ENCODE measurements at regions not wholly inside any gene's neighbourhood (a gene's known extent, or its start where the extent isn't known, plus 50 kb on each side); places are given as distances from the start of the nearest gene placed in this dataset.

GRCh38 chr3:150067561-150067960, 96.9 kb upstream of the PFN2 start:
- no peak for DNase-seq (ENCODE audit: low read depth)

- no peak for DNase-seq (ENCODE audit: low read depth)
Measured at GRCh38 chr3:150064971-150065370, 94.3 kb upstream of the PFN2 start.

GRCh38 chr3:150063237-150063636, 92.5 kb upstream of the PFN2 start:
- no peak for DNase-seq (ENCODE audit: low read depth)

- no peak for DNase-seq (ENCODE audit: low read depth)
Measured at GRCh38 chr3:150062492-150062891, 91.8 kb upstream of the PFN2 start.

- DNase-seq (ENCODE audit: low read depth) = no peak
Measured at GRCh38 chr3:150061288-150062024, 90.8 kb upstream of the PFN2 start.

- no peak for DNase-seq (ENCODE audit: low read depth)
Measured at GRCh38 chr3:150059729-150060128, 89.0 kb upstream of the PFN2 start.

GRCh38 chr3:150059241-150059640, 88.5 kb upstream of the PFN2 start:
- DNase-seq (ENCODE audit: low read depth) = no peak

GRCh38 chr3:150057227-150057626, 86.5 kb upstream of the PFN2 start:
- no peak for DNase-seq (ENCODE audit: low read depth)

GRCh38 chr3:150055332-150055731, 84.6 kb upstream of the PFN2 start:
- no peak for DNase-seq (ENCODE audit: low read depth)

- no peak for DNase-seq (ENCODE audit: low read depth)
Measured at GRCh38 chr3:150054635-150055034, 83.9 kb upstream of the PFN2 start.

- DNase-seq (ENCODE audit: low read depth) = no peak
Measured at GRCh38 chr3:150050510-150050909, 79.8 kb upstream of the PFN2 start.

GRCh38 chr3:150049317-150049716, 78.6 kb upstream of the PFN2 start:
- DNase-seq (ENCODE audit: low read depth) = no peak

- no peak for DNase-seq (ENCODE audit: low read depth)
Measured at GRCh38 chr3:150041877-150042276, 71.2 kb upstream of the PFN2 start.

- no peak for DNase-seq (ENCODE audit: low read depth)
Measured at GRCh38 chr3:150040097-150040496, 69.4 kb upstream of the PFN2 start.

GRCh38 chr3:150038830-150039229, 68.1 kb upstream of the PFN2 start:
- DNase-seq (ENCODE audit: low read depth) = no peak

- DNase-seq (ENCODE audit: low read depth) = no peak
Measured at GRCh38 chr3:150036780-150037179, 66.1 kb upstream of the PFN2 start.

- DNase-seq (ENCODE audit: low read depth) = no peak
Measured at GRCh38 chr3:150035910-150036612, 65.4 kb upstream of the PFN2 start.

- DNase-seq (ENCODE audit: low read depth) = no peak
Measured at GRCh38 chr3:150035301-150035779, 64.6 kb upstream of the PFN2 start.

GRCh38 chr3:150033721-150034120, 63.0 kb upstream of the PFN2 start:
- no peak for DNase-seq (ENCODE audit: low read depth)

GRCh38 chr3:150030841-150031240, 60.1 kb upstream of the PFN2 start:
- DNase-seq (ENCODE audit: low read depth) = no peak

GRCh38 chr3:150023239-150023636, 52.5 kb upstream of the PFN2 start:
- no peak for DNase-seq (ENCODE audit: low read depth)

- no peak for DNase-seq (ENCODE audit: low read depth)
Measured at GRCh38 chr3:150022381-150023238, 51.9 kb upstream of the PFN2 start.

GRCh38 chr3:150020527-150020926, 49.8 kb upstream of the PFN2 start:
- DNase-seq (ENCODE audit: low read depth) = no peak
